AG09309 (cell line): ENCODE measurements at regions not wholly inside any gene's neighbourhood (a gene's known extent, or its start where the extent isn't known, plus 50 kb on each side); places are given as distances from the start of the nearest gene placed in this dataset.

Source experiments
- DNase-seq: peaks from one replicate; pipeline ENCODE4 v3.0.0-alpha.2; 2010; ENCODE audit warnings: low read depth
- H3K4me3 ChIP-seq: 2 replicates; pipeline ENCODE4 v1.5.1; 2011; ENCODE audit warnings: mild to moderate bottlenecking, low read depth, low read length, moderate library complexity; ENCODE audit not compliant: control insufficient read depth
- TF ChIP-seq, protein P1 (sequence below): IDR thresholded peaks from 2 replicates; pipeline ENCODE4 v1.5.1; 2011; ENCODE audit warnings: mild to moderate bottlenecking, low read depth, low read length, inconsistent platforms; ENCODE audit not compliant: insufficient read depth, control insufficient read depth; ENCODE audit errors: missing control alignments

DNA sequence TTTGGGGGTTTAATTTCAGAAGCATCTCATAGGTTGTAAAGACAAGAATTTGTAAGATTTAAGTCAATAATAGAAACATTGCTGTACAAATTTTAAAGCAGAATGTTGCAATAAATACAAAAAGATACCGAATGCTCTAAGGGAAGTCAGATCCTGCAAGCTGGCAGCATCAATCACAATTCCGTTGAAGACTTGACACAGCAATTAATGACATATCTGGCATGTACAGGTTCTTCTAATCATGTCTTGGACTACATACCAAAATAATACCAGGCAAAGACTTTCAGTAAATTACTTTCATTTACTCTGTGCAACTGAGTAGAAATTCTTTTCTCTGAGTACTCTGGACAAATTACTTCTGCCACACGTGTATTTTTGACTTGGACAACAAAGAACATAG is 54.0 kb upstream of the CDIN1 start:
- DNase-seq, result no peak
- TF ChIP-seq, protein P1, sequence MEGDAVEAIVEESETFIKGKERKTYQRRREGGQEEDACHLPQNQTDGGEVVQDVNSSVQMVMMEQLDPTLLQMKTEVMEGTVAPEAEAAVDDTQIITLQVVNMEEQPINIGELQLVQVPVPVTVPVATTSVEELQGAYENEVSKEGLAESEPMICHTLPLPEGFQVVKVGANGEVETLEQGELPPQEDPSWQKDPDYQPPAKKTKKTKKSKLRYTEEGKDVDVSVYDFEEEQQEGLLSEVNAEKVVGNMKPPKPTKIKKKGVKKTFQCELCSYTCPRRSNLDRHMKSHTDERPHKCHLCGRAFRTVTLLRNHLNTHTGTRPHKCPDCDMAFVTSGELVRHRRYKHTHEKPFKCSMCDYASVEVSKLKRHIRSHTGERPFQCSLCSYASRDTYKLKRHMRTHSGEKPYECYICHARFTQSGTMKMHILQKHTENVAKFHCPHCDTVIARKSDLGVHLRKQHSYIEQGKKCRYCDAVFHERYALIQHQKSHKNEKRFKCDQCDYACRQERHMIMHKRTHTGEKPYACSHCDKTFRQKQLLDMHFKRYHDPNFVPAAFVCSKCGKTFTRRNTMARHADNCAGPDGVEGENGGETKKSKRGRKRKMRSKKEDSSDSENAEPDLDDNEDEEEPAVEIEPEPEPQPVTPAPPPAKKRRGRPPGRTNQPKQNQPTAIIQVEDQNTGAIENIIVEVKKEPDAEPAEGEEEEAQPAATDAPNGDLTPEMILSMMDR, result no peak
- H3K4me3 ChIP-seq, result no peak overlapping the region

GRCh38 chr15:36527235-36528162 is 51.9 kb upstream of the CDIN1 start:
- H3K4me3 ChIP-seq, result no peak overlapping the region
- TF ChIP-seq, protein P1, result no peak
- DNase-seq, result no peak

DNA sequence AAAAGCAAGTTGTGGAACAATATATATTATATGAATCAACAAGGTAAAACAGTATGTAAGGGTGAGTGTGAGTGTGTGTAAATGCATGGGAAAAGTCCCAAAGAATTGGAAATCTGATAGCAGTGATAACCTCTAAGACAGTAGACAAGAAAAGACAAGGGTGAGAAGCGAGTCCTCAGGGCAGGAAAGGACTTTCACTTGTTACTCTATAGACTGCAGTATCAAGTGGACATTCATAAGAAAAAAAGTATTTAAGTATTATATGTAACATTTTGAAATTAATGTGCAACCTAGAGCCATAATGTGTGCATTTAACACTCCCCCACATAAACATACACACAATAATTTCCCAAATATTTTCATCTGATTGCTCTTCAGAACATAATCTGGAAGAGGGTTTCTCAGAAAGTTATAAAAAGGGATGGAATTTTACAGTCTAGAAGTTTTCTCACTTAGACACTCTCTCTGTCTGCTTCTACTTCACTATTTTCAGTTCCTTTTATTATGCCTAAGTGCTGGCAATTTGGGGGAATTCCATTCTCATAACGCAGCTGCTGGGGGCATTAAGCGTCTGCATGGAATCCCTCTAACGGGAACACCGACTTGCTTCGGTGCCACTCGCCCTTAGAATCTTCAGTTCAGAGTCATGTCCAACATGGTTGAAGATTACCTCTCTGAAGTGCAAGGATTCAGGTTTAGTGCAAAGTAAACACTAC is 50.0 kb upstream of the CDIN1 start:
- no peak for DNase-seq
- TF ChIP-seq, protein P1, result no peak
- no peak overlapping the region for H3K4me3 ChIP-seq
